ENCODE measurements at regions not wholly inside any gene's neighbourhood (a gene's known extent, or its start where the extent isn't known, plus 50 kb on each side); places are given as distances from the start of the nearest gene placed in this dataset.

GRCh38 chr16:66231452-66232160 is 134.9 kb upstream of the CDH5 start:
- WGBS (ENCODE audit: insufficient coverage) = 37% methylated on average over 7 of the region's 9 CpGs
- DNase-seq (ENCODE audit: low read depth in 4 of 6, low spot score in 6 of 6) = peak in 1 of 6 donors; percentile 46
- Histone ChIP-seq H3K27ac (ENCODE audit: low read depth, low read length) (no peak overlapping the region), H3K36me3 (ENCODE audit: control insufficient read depth, insufficient read depth, low read length) (no peaks in the 10 kb centered on the region), H3K9me3 (ENCODE audit: control insufficient read depth, insufficient read depth, low read length) (no peaks in the 10 kb centered on the region), H3K27me3 (ENCODE audit: control insufficient read depth, insufficient read depth, low read length) (no peaks in the 10 kb centered on the region), H3K4me3 (ENCODE audit: low read depth, low read length) (no peak overlapping the region), H3K4me1 (ENCODE audit: control insufficient read depth, insufficient read depth, low read length) (peaks cover 17% of the 10 kb centered on the region)

GRCh38 chr16:66229651-66230050 is 136.8 kb upstream of the CDH5 start:
- no peak overlapping the region for H3K27ac ChIP-seq (ENCODE audit: low read depth, low read length)
- WGBS (ENCODE audit: insufficient coverage) = no CpG with 5 or more reads among the region's 4 CpGs
- peak in 1 of 6 donors; percentile 60 for DNase-seq (ENCODE audit: low read depth in 4 of 6, low spot score in 6 of 6)

DNA sequence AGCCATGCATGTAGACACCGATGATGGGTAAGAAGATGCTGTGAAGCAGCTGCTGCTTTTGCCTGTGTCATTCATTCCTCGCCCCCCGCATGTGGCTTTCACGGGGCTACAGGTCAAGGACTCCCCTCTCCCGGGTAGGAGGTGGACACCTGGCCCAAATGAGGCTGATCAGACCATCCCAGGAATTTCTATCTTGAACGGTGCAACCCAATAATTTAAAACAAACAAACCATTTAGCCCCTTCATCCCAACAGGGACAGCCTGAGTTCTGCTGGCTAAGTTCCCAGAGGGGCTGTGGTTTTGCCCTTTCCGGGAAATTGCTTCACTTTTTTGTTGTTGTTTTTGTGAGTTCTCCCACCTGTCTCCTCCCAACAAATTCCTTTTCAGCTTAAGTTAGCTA is 137.7 kb upstream of the CDH5 start:
- H3K27ac ChIP-seq (ENCODE audit: low read depth, low read length) = no peak overlapping the region
- H3K36me3 ChIP-seq (ENCODE audit: control insufficient read depth, insufficient read depth, low read length) = no peaks in the 10 kb centered on the region
- no peaks in the 10 kb centered on the region for H3K27me3 ChIP-seq (ENCODE audit: control insufficient read depth, insufficient read depth, low read length)
- peak in 1 of 6 donors; percentile 11 for DNase-seq (ENCODE audit: low read depth in 4 of 6, low spot score in 6 of 6)
- no peak overlapping the region for H3K4me3 ChIP-seq (ENCODE audit: low read depth, low read length)
- peaks cover 30% of the 10 kb centered on the region for H3K4me1 ChIP-seq (ENCODE audit: control insufficient read depth, insufficient read depth, low read length)
- H3K9me3 ChIP-seq (ENCODE audit: control insufficient read depth, insufficient read depth, low read length) = no peaks in the 10 kb centered on the region
- 48% methylated on average over 5 of the region's 7 CpGs for WGBS (ENCODE audit: insufficient coverage)

More at GRCh38 chr16:66229651-66230050, 136.8 kb upstream of the CDH5 start:
- Histone ChIP-seq H3K27me3 (ENCODE audit: control insufficient read depth, insufficient read depth, low read length) (no peaks in the 10 kb centered on the region), H3K36me3 (ENCODE audit: control insufficient read depth, insufficient read depth, low read length) (no peaks in the 10 kb centered on the region), H3K4me3 (ENCODE audit: low read depth, low read length) (no peak overlapping the region), H3K4me1 (ENCODE audit: control insufficient read depth, insufficient read depth, low read length) (peaks cover 23% of the 10 kb centered on the region), H3K9me3 (ENCODE audit: control insufficient read depth, insufficient read depth, low read length) (no peaks in the 10 kb centered on the region)

- H3K4me3 ChIP-seq (ENCODE audit: low read depth, low read length) = no peak overlapping the region
- no peaks in the 10 kb centered on the region for H3K9me3 ChIP-seq (ENCODE audit: control insufficient read depth, insufficient read depth, low read length)
- 93% methylated on average over 4 of the region's 8 CpGs for WGBS (ENCODE audit: insufficient coverage)
- H3K4me1 ChIP-seq (ENCODE audit: control insufficient read depth, insufficient read depth, low read length) = peaks cover 37% of the 10 kb centered on the region
- no peaks in the 10 kb centered on the region for H3K27me3 ChIP-seq (ENCODE audit: control insufficient read depth, insufficient read depth, low read length)
- DNase-seq (ENCODE audit: low read depth in 4 of 6, low spot score in 6 of 6) = no peak
- H3K36me3 ChIP-seq (ENCODE audit: control insufficient read depth, insufficient read depth, low read length) = no peaks in the 10 kb centered on the region
- H3K27ac ChIP-seq (ENCODE audit: low read depth, low read length) = no peak overlapping the region
Measured at GRCh38 chr16:66227766-66228530, 138.5 kb upstream of the CDH5 start.

- 80% methylated on average over 4 of the region's 5 CpGs for WGBS (ENCODE audit: insufficient coverage)
Measured at GRCh38 chr16:66226762-66227161, 139.7 kb upstream of the CDH5 start.

DNA sequence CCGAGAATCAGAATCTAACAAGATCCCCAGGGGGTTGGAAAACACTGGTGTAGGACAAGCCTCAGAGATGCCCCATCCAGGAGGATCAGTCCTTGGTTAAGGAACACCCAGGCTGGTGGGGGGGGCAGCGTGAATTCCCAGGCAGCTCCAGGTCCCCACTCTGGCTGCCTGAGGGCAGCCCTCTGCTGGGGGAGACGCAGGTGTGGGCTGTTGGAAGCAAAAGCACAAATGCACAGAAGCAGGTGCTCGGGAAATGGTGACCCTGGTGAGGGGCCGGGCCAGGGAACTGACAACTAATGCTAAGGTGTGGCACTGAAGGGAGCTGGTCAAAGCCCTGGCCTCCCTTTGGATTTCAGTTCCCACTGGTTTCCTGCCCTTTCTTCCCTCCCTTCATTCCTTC is 140.8 kb upstream of the CDH5 start:
- 100% methylated on average over 5 of the region's 5 CpGs for WGBS (ENCODE audit: insufficient coverage)
- no peak overlapping the region for H3K27ac ChIP-seq (ENCODE audit: low read depth, low read length)
- no peak overlapping the region for H3K4me3 ChIP-seq (ENCODE audit: low read depth, low read length)
- no peaks in the 10 kb centered on the region for H3K9me3 ChIP-seq (ENCODE audit: control insufficient read depth, insufficient read depth, low read length)
- H3K4me1 ChIP-seq (ENCODE audit: control insufficient read depth, insufficient read depth, low read length) = peaks cover 27% of the 10 kb centered on the region
- no peak for DNase-seq (ENCODE audit: low read depth in 4 of 6, low spot score in 6 of 6)
- H3K36me3 ChIP-seq (ENCODE audit: control insufficient read depth, insufficient read depth, low read length) = no peaks in the 10 kb centered on the region
- no peaks in the 10 kb centered on the region for H3K27me3 ChIP-seq (ENCODE audit: control insufficient read depth, insufficient read depth, low read length)

More at GRCh38 chr16:66226762-66227161, 139.7 kb upstream of the CDH5 start:
- Histone ChIP-seq H3K27ac (ENCODE audit: low read depth, low read length) (no peak overlapping the region), H3K27me3 (ENCODE audit: control insufficient read depth, insufficient read depth, low read length) (no peaks in the 10 kb centered on the region), H3K4me1 (ENCODE audit: control insufficient read depth, insufficient read depth, low read length) (peaks cover 37% of the 10 kb centered on the region), H3K36me3 (ENCODE audit: control insufficient read depth, insufficient read depth, low read length) (no peaks in the 10 kb centered on the region), H3K4me3 (ENCODE audit: low read depth, low read length) (no peak overlapping the region), H3K9me3 (ENCODE audit: control insufficient read depth, insufficient read depth, low read length) (no peaks in the 10 kb centered on the region)
- no peak for DNase-seq (ENCODE audit: low read depth in 4 of 6, low spot score in 6 of 6)

- 16% methylated on average over 6 of the region's 8 CpGs for WGBS (ENCODE audit: insufficient coverage)
Measured at GRCh38 chr16:66224626-66225025, 141.9 kb upstream of the CDH5 start.

DNA sequence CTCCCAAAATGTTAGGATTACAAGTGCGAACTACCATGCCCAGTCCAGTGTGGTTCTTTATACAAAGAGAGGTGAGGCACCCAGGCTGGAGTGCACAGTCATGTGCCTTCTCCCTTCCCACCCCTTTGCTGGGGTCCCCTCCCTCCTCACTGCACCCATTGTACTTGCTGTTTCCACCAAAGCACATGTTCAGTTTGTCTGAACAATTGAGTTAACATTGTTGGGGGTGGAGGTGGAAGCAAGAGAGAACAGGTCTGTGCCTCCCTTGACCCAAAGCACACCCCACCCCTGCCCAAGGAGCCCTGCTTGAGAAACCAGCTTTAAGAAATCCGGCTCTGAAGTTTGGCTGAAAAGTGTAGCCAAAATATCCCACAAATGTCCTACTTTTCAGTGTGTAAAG is 142.3 kb upstream of the CDH5 start:
- WGBS (ENCODE audit: insufficient coverage) = 100% methylated on average over 1 of the region's 2 CpGs
- H3K27me3 ChIP-seq (ENCODE audit: control insufficient read depth, insufficient read depth, low read length) = no peaks in the 10 kb centered on the region

More at GRCh38 chr16:66224626-66225025, 141.9 kb upstream of the CDH5 start:
- peak in 2 of 6 donors; percentile 51 to 61 for DNase-seq (ENCODE audit: low read depth in 4 of 6, low spot score in 6 of 6)
- Histone ChIP-seq H3K4me3 (ENCODE audit: low read depth, low read length) (no peak overlapping the region), H3K9me3 (ENCODE audit: control insufficient read depth, insufficient read depth, low read length) (no peaks in the 10 kb centered on the region), H3K4me1 (ENCODE audit: control insufficient read depth, insufficient read depth, low read length) (peaks cover 26% of the 10 kb centered on the region), H3K27ac (ENCODE audit: low read depth, low read length) (no peak overlapping the region), H3K27me3 (ENCODE audit: control insufficient read depth, insufficient read depth, low read length) (no peaks in the 10 kb centered on the region), H3K36me3 (ENCODE audit: control insufficient read depth, insufficient read depth, low read length) (no peaks in the 10 kb centered on the region)

GRCh38 chr16:66223176-66223780 is 143.2 kb upstream of the CDH5 start:
- Histone ChIP-seq H3K4me3 (ENCODE audit: low read depth, low read length) (no peak overlapping the region), H3K4me1 (ENCODE audit: control insufficient read depth, insufficient read depth, low read length) (peaks cover 21% of the 10 kb centered on the region), H3K27ac (ENCODE audit: low read depth, low read length) (no peak overlapping the region), H3K27me3 (ENCODE audit: control insufficient read depth, insufficient read depth, low read length) (no peaks in the 10 kb centered on the region), H3K36me3 (ENCODE audit: control insufficient read depth, insufficient read depth, low read length) (no peaks in the 10 kb centered on the region), H3K9me3 (ENCODE audit: control insufficient read depth, insufficient read depth, low read length) (no peaks in the 10 kb centered on the region)
- no peak for DNase-seq (ENCODE audit: low read depth in 4 of 6, low spot score in 6 of 6)
- WGBS (ENCODE audit: insufficient coverage) = 69% methylated on average over 5 of the region's 8 CpGs

More for the DNA sequence above, 142.3 kb upstream of the CDH5 start:
- H3K27ac ChIP-seq (ENCODE audit: low read depth, low read length) = no peak overlapping the region
- H3K36me3 ChIP-seq (ENCODE audit: control insufficient read depth, insufficient read depth, low read length) = no peaks in the 10 kb centered on the region
- no peaks in the 10 kb centered on the region for H3K9me3 ChIP-seq (ENCODE audit: control insufficient read depth, insufficient read depth, low read length)
- no peak overlapping the region for H3K4me3 ChIP-seq (ENCODE audit: low read depth, low read length)
- DNase-seq (ENCODE audit: low read depth in 4 of 6, low spot score in 6 of 6) = no peak
- peaks cover 26% of the 10 kb centered on the region for H3K4me1 ChIP-seq (ENCODE audit: control insufficient read depth, insufficient read depth, low read length)
